HUES64 (cell line): ENCODE measurements at regions not wholly inside any gene's neighbourhood (a gene's known extent, or its start where the extent isn't known, plus 50 kb on each side); places are given as distances from the start of the nearest gene placed in this dataset.

ENCODE experiments used
- H3K27ac ChIP-seq: 2 replicates; pipeline ENCODE4 v1.7.0; 2013; ENCODE audit warnings: low read depth, low read length, inconsistent platforms
- H3K27me3 ChIP-seq: 2 replicates; pipeline ENCODE4 v1.6.1; 2013; ENCODE audit warnings: mild to moderate bottlenecking, low read length; ENCODE audit not compliant: insufficient read depth
- H3K36me3 ChIP-seq: 2 replicates; pipeline ENCODE4 v1.6.1; 2013; ENCODE audit warnings: mild to moderate bottlenecking, low read length; ENCODE audit not compliant: insufficient read depth
- H3K4me1 ChIP-seq: 2 replicates; pipeline ENCODE4 v1.6.1; 2013; ENCODE audit warnings: mild to moderate bottlenecking, low read length, moderate library complexity; ENCODE audit not compliant: insufficient read depth
- H3K4me3 ChIP-seq: 2 replicates; pipeline ENCODE4 v1.5.1; 2013; ENCODE audit warnings: mild to moderate bottlenecking, low read length, moderate library complexity
- H3K9ac ChIP-seq: 2 replicates; pipeline ENCODE4 v1.6.1; 2013; ENCODE audit warnings: mild to moderate bottlenecking, low read depth, low read length
- H3K9me3 ChIP-seq: 2 replicates; pipeline ENCODE4 v1.6.1; 2013; ENCODE audit warnings: low read depth, low read length; ENCODE audit not compliant: insufficient read depth
- WGBS: fragments of 150-250, 120-280 bp; methylation state at CpG from one replicate; pipeline ENCODE4 v1.1.7; 2013; ENCODE audit warnings: missing lambda C conversion rate; 5-methylcytosine and 5-hydroxymethylcytosine counted together

GRCh38 chr12:24557738-24558137 lies 391.2 kb downstream of the BCAT1 start:
- Histone ChIP-seq H3K4me1 (peaks cover 35% of the 10 kb centered on the region), H3K27ac (no peak overlapping the region), H3K9ac (no peak overlapping the region), H3K36me3 (no peaks in the 10 kb centered on the region), H3K27me3 (peaks cover 19% of the 10 kb centered on the region), H3K4me3 (no peak overlapping the region), H3K9me3 (no peaks in the 10 kb centered on the region)
- WGBS = no CpG with 5 or more reads among the region's 1 CpG

- peaks cover 36% of the 10 kb centered on the region for H3K4me1 ChIP-seq
- 72% methylated on average over 2 of the region's 2 CpGs for WGBS
These were observed 393.2 kb downstream of the BCAT1 start for GRCh38 chr12:24555730-24556129.

GRCh38 chr12:24554612-24555295 lies 394.1 kb downstream of the BCAT1 start:
- 84% methylated on average over 11 of the region's 11 CpGs for WGBS

More at GRCh38 chr12:24555730-24556129, 393.2 kb downstream of the BCAT1 start:
- Histone ChIP-seq H3K36me3 (no peaks in the 10 kb centered on the region), H3K9me3 (no peaks in the 10 kb centered on the region), H3K4me3 (no peak overlapping the region), H3K27me3 (peaks cover 12% of the 10 kb centered on the region; the same call in 1 of the 2 replicates), H3K9ac (no peak overlapping the region), H3K27ac (no peak overlapping the region)

GRCh38 chr12:24553259-24553658 lies 395.6 kb downstream of the BCAT1 start:
- no peak overlapping the region for H3K9ac ChIP-seq
- H3K4me3 ChIP-seq = no peak overlapping the region
- H3K36me3 ChIP-seq = no peaks in the 10 kb centered on the region
- H3K27ac ChIP-seq = no peak overlapping the region
- H3K4me1 ChIP-seq = peaks cover 28% of the 10 kb centered on the region
- WGBS = over 99% methylated on average over 3 of the region's 3 CpGs
- H3K9me3 ChIP-seq = no peaks in the 10 kb centered on the region
- H3K27me3 ChIP-seq = no peaks in the 10 kb centered on the region

More at GRCh38 chr12:24554612-24555295, 394.1 kb downstream of the BCAT1 start:
- H3K27me3 ChIP-seq = 0 out of 2 replicates have a peak, but pooled peaks cover 3% of the 10 kb centered on the region
- no peak overlapping the region for H3K4me3 ChIP-seq
- H3K36me3 ChIP-seq = no peaks in the 10 kb centered on the region
- peaks cover 35% of the 10 kb centered on the region for H3K4me1 ChIP-seq
- H3K27ac ChIP-seq = no peak overlapping the region
- no peak overlapping the region for H3K9ac ChIP-seq
- H3K9me3 ChIP-seq = no peaks in the 10 kb centered on the region

- Histone ChIP-seq H3K27me3 (no peaks in the 10 kb centered on the region), H3K36me3 (no peaks in the 10 kb centered on the region), H3K4me3 (no peak overlapping the region), H3K9ac (no peak overlapping the region), H3K9me3 (no peaks in the 10 kb centered on the region), H3K27ac (no peak overlapping the region), H3K4me1 (peaks cover 22% of the 10 kb centered on the region)
- WGBS = 84% methylated on average over 10 of the region's 10 CpGs
These were observed 397.6 kb downstream of the BCAT1 start for GRCh38 chr12:24551163-24551786.

GRCh38 chr12:24550609-24551008 lies 398.3 kb downstream of the BCAT1 start:
- no peak overlapping the region for H3K27ac ChIP-seq
- 78% methylated on average over 1 of the region's 1 CpG for WGBS
- peaks cover 22% of the 10 kb centered on the region for H3K4me1 ChIP-seq
- no peaks in the 10 kb centered on the region for H3K27me3 ChIP-seq
- no peak overlapping the region for H3K9ac ChIP-seq
- H3K36me3 ChIP-seq = no peaks in the 10 kb centered on the region
- no peaks in the 10 kb centered on the region for H3K9me3 ChIP-seq
- no peak overlapping the region for H3K4me3 ChIP-seq

GRCh38 chr12:24546661-24547060 lies 402.2 kb downstream of the BCAT1 start:
- no peak overlapping the region for H3K4me3 ChIP-seq
- H3K27me3 ChIP-seq = no peaks in the 10 kb centered on the region
- H3K9me3 ChIP-seq = no peaks in the 10 kb centered on the region
- no peak overlapping the region for H3K27ac ChIP-seq
- H3K36me3 ChIP-seq = no peaks in the 10 kb centered on the region
- no peak overlapping the region for H3K9ac ChIP-seq
- WGBS = 95% methylated on average over 1 of the region's 2 CpGs
- peaks cover 12% of the 10 kb centered on the region for H3K4me1 ChIP-seq

GRCh38 chr12:24546084-24546483 lies 402.8 kb downstream of the BCAT1 start:
- no peak overlapping the region for H3K9ac ChIP-seq
- no peak overlapping the region for H3K4me3 ChIP-seq
- no peaks in the 10 kb centered on the region for H3K36me3 ChIP-seq
- 85% methylated on average over 2 of the region's 2 CpGs for WGBS
- no peaks in the 10 kb centered on the region for H3K9me3 ChIP-seq
- H3K4me1 ChIP-seq = peaks cover 9% of the 10 kb centered on the region
- H3K27me3 ChIP-seq = no peaks in the 10 kb centered on the region
- no peak overlapping the region for H3K27ac ChIP-seq

- Histone ChIP-seq H3K9me3 (no peaks in the 10 kb centered on the region), H3K27ac (no peak overlapping the region), H3K27me3 (no peaks in the 10 kb centered on the region), H3K36me3 (no peaks in the 10 kb centered on the region), H3K9ac (no peak overlapping the region), H3K4me1 (peaks cover 4% of the 10 kb centered on the region; the same call in 1 of the 2 replicates), H3K4me3 (no peak overlapping the region)
These were observed 404.5 kb downstream of the BCAT1 start for GRCh38 chr12:24544368-24544767.

- Histone ChIP-seq H3K9me3 (no peaks in the 10 kb centered on the region), H3K27ac (no peak overlapping the region), H3K9ac (no peak overlapping the region), H3K27me3 (no peaks in the 10 kb centered on the region), H3K4me1 (peaks cover 9% of the 10 kb centered on the region), H3K36me3 (no peaks in the 10 kb centered on the region), H3K4me3 (no peak overlapping the region)
- WGBS = 72% methylated on average over 3 of the region's 5 CpGs
These were observed 407.6 kb downstream of the BCAT1 start for GRCh38 chr12:24541193-24541871.

GRCh38 chr12:24539646-24540045 lies 409.3 kb downstream of the BCAT1 start:
- no peaks in the 10 kb centered on the region for H3K9me3 ChIP-seq
- 98% methylated on average over 2 of the region's 3 CpGs for WGBS
- H3K4me3 ChIP-seq = no peak overlapping the region
- no peaks in the 10 kb centered on the region for H3K36me3 ChIP-seq
- H3K27ac ChIP-seq = no peak overlapping the region
- no peaks in the 10 kb centered on the region for H3K27me3 ChIP-seq
- peaks cover 15% of the 10 kb centered on the region for H3K4me1 ChIP-seq
- no peak overlapping the region for H3K9ac ChIP-seq
